ENCODE measurements at regions not wholly inside any gene's neighbourhood (a gene's known extent, or its start where the extent isn't known, plus 50 kb on each side); places are given as distances from the start of the nearest gene placed in this dataset.

- no peak for DNase-seq (ENCODE audit: low read depth)
- no peak overlapping the region for H3K4me3 ChIP-seq (ENCODE audit: control insufficient read depth, low read depth, low read length)
- TF ChIP-seq CTCF (conservative IDR thresholded peaks at IDR 0.05; ENCODE audit: control insufficient read depth, insufficient read depth, low read depth, low read length), result no peak
These were observed 282.5 kb upstream of the KYNU start for GRCh38 chr2:142594935-142595334.

GRCh38 chr2:142592171-142592570, 285.3 kb upstream of the KYNU start:
- no peak for DNase-seq (ENCODE audit: low read depth)
- TF ChIP-seq CTCF (conservative IDR thresholded peaks at IDR 0.05; ENCODE audit: control insufficient read depth, insufficient read depth, low read depth, low read length), result no peak
- no peak overlapping the region for H3K4me3 ChIP-seq (ENCODE audit: control insufficient read depth, low read depth, low read length)

- no peak for TF ChIP-seq CTCF (conservative IDR thresholded peaks at IDR 0.05; ENCODE audit: control insufficient read depth, insufficient read depth, low read depth, low read length)
- DNase-seq (ENCODE audit: low read depth), result no peak
These were observed 286.0 kb upstream of the KYNU start for GRCh38 chr2:142591420-142591819.

GRCh38 chr2:142588269-142588668, 289.2 kb upstream of the KYNU start:
- no peak for DNase-seq (ENCODE audit: low read depth)
- TF ChIP-seq CTCF (conservative IDR thresholded peaks at IDR 0.05; ENCODE audit: control insufficient read depth, insufficient read depth, low read depth, low read length), result no peak
- no peak overlapping the region for H3K4me3 ChIP-seq (ENCODE audit: control insufficient read depth, low read depth, low read length)

More at GRCh38 chr2:142591420-142591819, 286.0 kb upstream of the KYNU start:
- no peak overlapping the region for H3K4me3 ChIP-seq (ENCODE audit: control insufficient read depth, low read depth, low read length)

- no peak for TF ChIP-seq CTCF (conservative IDR thresholded peaks at IDR 0.05; ENCODE audit: control insufficient read depth, insufficient read depth, low read depth, low read length)
- no peak for DNase-seq (ENCODE audit: low read depth)
- no peak overlapping the region for H3K4me3 ChIP-seq (ENCODE audit: control insufficient read depth, low read depth, low read length)
These were observed 290.5 kb upstream of the KYNU start for GRCh38 chr2:142586693-142587580.

- TF ChIP-seq CTCF (conservative IDR thresholded peaks at IDR 0.05; ENCODE audit: control insufficient read depth, insufficient read depth, low read depth, low read length), result no peak
- no peak overlapping the region for H3K4me3 ChIP-seq (ENCODE audit: control insufficient read depth, low read depth, low read length)
- DNase-seq (ENCODE audit: low read depth), result no peak
These were observed 291.7 kb upstream of the KYNU start for GRCh38 chr2:142585785-142586184.
